KMS-11 (cell line): ENCODE measurements at regions not wholly inside any gene's neighbourhood (a gene's known extent, or its start where the extent isn't known, plus 50 kb on each side); places are given as distances from the start of the nearest gene placed in this dataset.

Source experiments
- H2AFZ ChIP-seq: fragments of 200-600 bp; sonication (generic); 2 replicates; pipeline ENCODE4 v1.6.1; 2016; ENCODE audit warnings: antibody characterized with exemption, mixed run types, low read depth
- H3K27ac ChIP-seq: fragments of 200-600 bp; sonication (generic); 2 replicates; pipeline ENCODE4 v1.6.1; 2016; ENCODE audit warnings: mild to moderate bottlenecking, mixed run types
- H3K27me3 ChIP-seq: fragments of 200-600 bp; sonication (generic); 2 replicates; pipeline ENCODE4 v1.6.1; 2017; ENCODE audit warnings: mild to moderate bottlenecking, low read depth, mixed run types, moderate library complexity; ENCODE audit not compliant: insufficient read depth
- H3K36me3 ChIP-seq: fragments of 200-600 bp; sonication (generic); 2 replicates; pipeline ENCODE4 v1.6.1; 2017; ENCODE audit warnings: mild to moderate bottlenecking, mixed run types; ENCODE audit not compliant: insufficient read depth
- H3K4me1 ChIP-seq: fragments of 200-600 bp; sonication (generic); 2 replicates; pipeline ENCODE4 v1.6.1; 2016; ENCODE audit warnings: mild to moderate bottlenecking, low read depth, mixed run types; ENCODE audit not compliant: poor library complexity, severe bottlenecking
- H3K4me2 ChIP-seq: fragments of 200-600 bp; sonication (generic); 2 replicates; pipeline ENCODE4 v1.7.0; 2016; ENCODE audit warnings: mild to moderate bottlenecking, mixed run types
- H3K4me3 ChIP-seq: fragments of 200-600 bp; sonication (generic); IDR thresholded peaks from 2 replicates; pipeline ENCODE4 v1.6.1; 2017; ENCODE audit warnings: low read depth, low read length, mixed read lengths; ENCODE audit not compliant: insufficient read depth
- H3K79me2 ChIP-seq: fragments of 200-600 bp; sonication (generic); 2 replicates; pipeline ENCODE4 v1.6.1; 2016; ENCODE audit warnings: low read depth, mixed run types; ENCODE audit not compliant: insufficient read depth
- H3K9ac ChIP-seq: fragments of 200-600 bp; sonication (generic); 2 replicates; pipeline ENCODE4 v1.6.1; 2016; ENCODE audit warnings: mild to moderate bottlenecking, mixed run types
- H4K20me1 ChIP-seq: fragments of 200-600 bp; sonication (generic); 2 replicates; pipeline ENCODE4 v1.6.1; 2016; ENCODE audit warnings: mild to moderate bottlenecking, mixed run types; ENCODE audit not compliant: insufficient read depth
- CTCF ChIP-seq: fragments of 200-600 bp; sonication (generic); conservative IDR thresholded peaks from 2 replicates; pipeline ENCODE4 v1.6.1; 2017; ENCODE audit warnings: low read depth, mild to moderate bottlenecking, antibody characterized with exemption, low read length, moderate library complexity, mixed read lengths

- H3K4me2 ChIP-seq = no peak overlapping the region
- no peak overlapping the region for H3K4me3 ChIP-seq
- no peaks in the 10 kb centered on the region for H4K20me1 ChIP-seq
- no peak for TF ChIP-seq CTCF
- no peak overlapping the region for H3K27ac ChIP-seq
- H3K36me3 ChIP-seq = no peaks in the 10 kb centered on the region
- no peak overlapping the region for H3K9ac ChIP-seq
- no peaks in the 10 kb centered on the region for H3K79me2 ChIP-seq
- no peaks in the 10 kb centered on the region for H3K27me3 ChIP-seq
- H3K4me1 ChIP-seq = peaks cover 20% of the 10 kb centered on the region
- no peak overlapping the region for H2AFZ ChIP-seq
Measured at GRCh38 chr13:50283017-50283416, 267.8 kb downstream of the KCNRG start.

GRCh38 chr13:50284540-50284939 lies 269.3 kb downstream of the KCNRG start:
- H3K4me3 ChIP-seq = no peak overlapping the region
- no peaks in the 10 kb centered on the region for H4K20me1 ChIP-seq
- no peaks in the 10 kb centered on the region for H3K27me3 ChIP-seq
- H2AFZ ChIP-seq = no peak overlapping the region
- H3K9ac ChIP-seq = no peak overlapping the region
- no peaks in the 10 kb centered on the region for H3K79me2 ChIP-seq
- peaks cover 20% of the 10 kb centered on the region for H3K4me1 ChIP-seq
- no peak overlapping the region for H3K27ac ChIP-seq
- no peaks in the 10 kb centered on the region for H3K36me3 ChIP-seq
- peak overlapping the region; percentile 31 for H3K4me2 ChIP-seq
- no peak for TF ChIP-seq CTCF

GRCh38 chr13:50285283-50285682 lies 270.0 kb downstream of the KCNRG start:
- Histone ChIP-seq H3K4me2 (peak overlapping the region; percentile 31), H3K27me3 (no peaks in the 10 kb centered on the region), H3K4me3 (no peak overlapping the region), H4K20me1 (no peaks in the 10 kb centered on the region), H2AFZ (no peak overlapping the region), H3K36me3 (no peaks in the 10 kb centered on the region), H3K27ac (no peak overlapping the region), H3K4me1 (peaks cover 20% of the 10 kb centered on the region), H3K9ac (no peak overlapping the region), H3K79me2 (no peaks in the 10 kb centered on the region)
- TF ChIP-seq CTCF = no peak

GRCh38 chr13:50286324-50286723 lies 271.1 kb downstream of the KCNRG start:
- TF ChIP-seq CTCF = no peak
- H3K36me3 ChIP-seq = no peaks in the 10 kb centered on the region
- H3K9ac ChIP-seq = no peak overlapping the region
- no peak overlapping the region for H3K27ac ChIP-seq
- no peaks in the 10 kb centered on the region for H3K79me2 ChIP-seq
- no peak overlapping the region for H3K4me2 ChIP-seq
- H3K4me3 ChIP-seq = no peak overlapping the region
- no peak overlapping the region for H2AFZ ChIP-seq
- H3K4me1 ChIP-seq = peaks cover 20% of the 10 kb centered on the region
- H3K27me3 ChIP-seq = no peaks in the 10 kb centered on the region
- H4K20me1 ChIP-seq = no peaks in the 10 kb centered on the region
